ENCODE measurements at regions not wholly inside any gene's neighbourhood (a gene's known extent, or its start where the extent isn't known, plus 50 kb on each side); places are given as distances from the start of the nearest gene placed in this dataset.

GRCh38 chr1:34270181-34270580, 93.5 kb downstream of the C1orf94 start:
- H3K9me3 ChIP-seq (ENCODE audit: control insufficient read depth, low read length): no peaks in the 10 kb centered on the region
- H2AFZ ChIP-seq: no peak overlapping the region
- no peak overlapping the region for H3K4me3 ChIP-seq (ENCODE audit: low read depth, low read length)
- H3K9ac ChIP-seq: no peak overlapping the region
- no peaks in the 10 kb centered on the region for H3K36me3 ChIP-seq (ENCODE audit: control insufficient read depth, insufficient read depth, low read length)
- H3K27me3 ChIP-seq (ENCODE audit: control insufficient read depth, insufficient read depth, low read length): no peaks in the 10 kb centered on the region
- no peaks in the 10 kb centered on the region for H3K4me1 ChIP-seq
- H3K79me2 ChIP-seq: no peaks in the 10 kb centered on the region
- H3K27ac ChIP-seq: no peak overlapping the region
- no peak for TF ChIP-seq CTCF (IDR thresholded peaks at IDR 0.05)
- H3K4me2 ChIP-seq (ENCODE audit: low read length): no peak overlapping the region

- Histone ChIP-seq H3K4me3 (ENCODE audit: low read depth, low read length) (no peak overlapping the region), H3K36me3 (ENCODE audit: control insufficient read depth, insufficient read depth, low read length) (no peaks in the 10 kb centered on the region), H3K4me1 (no peaks in the 10 kb centered on the region), H3K27me3 (ENCODE audit: control insufficient read depth, insufficient read depth, low read length) (no peaks in the 10 kb centered on the region), H3K4me2 (ENCODE audit: low read length) (no peak overlapping the region), H3K9me3 (ENCODE audit: control insufficient read depth, low read length) (no peaks in the 10 kb centered on the region), H2AFZ (no peak overlapping the region), H3K79me2 (no peaks in the 10 kb centered on the region), H3K27ac (no peak overlapping the region), H3K9ac (no peak overlapping the region)
- no peak for TF ChIP-seq CTCF (IDR thresholded peaks at IDR 0.05)
Observed at GRCh38 chr1:34272152-34272551, 95.4 kb downstream of the C1orf94 start.

GRCh38 chr1:34275150-34275549, 98.4 kb downstream of the C1orf94 start:
- Histone ChIP-seq H3K9ac (no peak overlapping the region), H3K79me2 (no peaks in the 10 kb centered on the region), H3K36me3 (ENCODE audit: control insufficient read depth, insufficient read depth, low read length) (no peaks in the 10 kb centered on the region), H3K4me2 (ENCODE audit: low read length) (no peak overlapping the region), H3K27ac (no peak overlapping the region), H3K4me3 (ENCODE audit: low read depth, low read length) (no peak overlapping the region), H3K4me1 (no peaks in the 10 kb centered on the region), H3K27me3 (ENCODE audit: control insufficient read depth, insufficient read depth, low read length) (no peaks in the 10 kb centered on the region), H3K9me3 (ENCODE audit: control insufficient read depth, low read length) (no peaks in the 10 kb centered on the region), H2AFZ (no peak overlapping the region)
- no peak for TF ChIP-seq CTCF (IDR thresholded peaks at IDR 0.05)

GRCh38 chr1:34276606-34277005, 99.9 kb downstream of the C1orf94 start:
- Histone ChIP-seq H3K4me3 (ENCODE audit: low read depth, low read length) (no peak overlapping the region), H3K27me3 (ENCODE audit: control insufficient read depth, insufficient read depth, low read length) (no peaks in the 10 kb centered on the region), H3K4me1 (no peaks in the 10 kb centered on the region), H3K9me3 (ENCODE audit: control insufficient read depth, low read length) (no peaks in the 10 kb centered on the region), H3K9ac (no peak overlapping the region), H2AFZ (no peak overlapping the region), H3K4me2 (ENCODE audit: low read length) (no peak overlapping the region), H3K36me3 (ENCODE audit: control insufficient read depth, insufficient read depth, low read length) (no peaks in the 10 kb centered on the region), H3K27ac (no peak overlapping the region), H3K79me2 (no peaks in the 10 kb centered on the region)
- TF ChIP-seq CTCF (IDR thresholded peaks at IDR 0.05): no peak

GRCh38 chr1:34277150-34277549, 100.4 kb downstream of the C1orf94 start:
- no peak overlapping the region for H3K27ac ChIP-seq
- H3K4me1 ChIP-seq: no peaks in the 10 kb centered on the region
- TF ChIP-seq CTCF (IDR thresholded peaks at IDR 0.05): no peak
- no peaks in the 10 kb centered on the region for H3K36me3 ChIP-seq (ENCODE audit: control insufficient read depth, insufficient read depth, low read length)
- H3K4me3 ChIP-seq (ENCODE audit: low read depth, low read length): no peak overlapping the region
- no peaks in the 10 kb centered on the region for H3K27me3 ChIP-seq (ENCODE audit: control insufficient read depth, insufficient read depth, low read length)
- H3K4me2 ChIP-seq (ENCODE audit: low read length): no peak overlapping the region
- H2AFZ ChIP-seq: no peak overlapping the region
- no peaks in the 10 kb centered on the region for H3K9me3 ChIP-seq (ENCODE audit: control insufficient read depth, low read length)
- H3K79me2 ChIP-seq: no peaks in the 10 kb centered on the region
- H3K9ac ChIP-seq: no peak overlapping the region

All from parathyroid adenoma (tissue), 2 donors.